ENCODE measurements at regions not wholly inside any gene's neighbourhood (a gene's known extent, or its start where the extent isn't known, plus 50 kb on each side); places are given as distances from the start of the nearest gene placed in this dataset.

- TF ChIP-seq, protein P1, sequence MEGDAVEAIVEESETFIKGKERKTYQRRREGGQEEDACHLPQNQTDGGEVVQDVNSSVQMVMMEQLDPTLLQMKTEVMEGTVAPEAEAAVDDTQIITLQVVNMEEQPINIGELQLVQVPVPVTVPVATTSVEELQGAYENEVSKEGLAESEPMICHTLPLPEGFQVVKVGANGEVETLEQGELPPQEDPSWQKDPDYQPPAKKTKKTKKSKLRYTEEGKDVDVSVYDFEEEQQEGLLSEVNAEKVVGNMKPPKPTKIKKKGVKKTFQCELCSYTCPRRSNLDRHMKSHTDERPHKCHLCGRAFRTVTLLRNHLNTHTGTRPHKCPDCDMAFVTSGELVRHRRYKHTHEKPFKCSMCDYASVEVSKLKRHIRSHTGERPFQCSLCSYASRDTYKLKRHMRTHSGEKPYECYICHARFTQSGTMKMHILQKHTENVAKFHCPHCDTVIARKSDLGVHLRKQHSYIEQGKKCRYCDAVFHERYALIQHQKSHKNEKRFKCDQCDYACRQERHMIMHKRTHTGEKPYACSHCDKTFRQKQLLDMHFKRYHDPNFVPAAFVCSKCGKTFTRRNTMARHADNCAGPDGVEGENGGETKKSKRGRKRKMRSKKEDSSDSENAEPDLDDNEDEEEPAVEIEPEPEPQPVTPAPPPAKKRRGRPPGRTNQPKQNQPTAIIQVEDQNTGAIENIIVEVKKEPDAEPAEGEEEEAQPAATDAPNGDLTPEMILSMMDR (optimal IDR thresholded peaks at IDR 0.05 in 1 of 3, IDR thresholded peaks at IDR 0.05 in 1 of 3, conservative IDR thresholded peaks at IDR 0.05 in 1 of 3; ENCODE audit: extremely low read depth in 1 of 3, insufficient read depth in 2 of 3, low read length in 3 of 3), result no peak
- no peak for TF ChIP-seq EZH2 (IDR thresholded peaks at IDR 0.05; ENCODE audit: low read length)
Measured at GRCh38 chr20:52033313-52033712, 158.3 kb downstream of the ZFP64 start.
